Body of pancreas (tissue), 4 donors: ENCODE measurements at regions not wholly inside any gene's neighbourhood (a gene's known extent, or its start where the extent isn't known, plus 50 kb on each side); places are given as distances from the start of the nearest gene placed in this dataset.

ENCODE experiments used
- POLR2A ChIP-seq, 3 donors: fragments of 450-650 bp; IDR thresholded peaks; one replicate each; pipeline ENCODE4 v1.6.1; 2016; ENCODE audit warnings: antibody characterized with exemption in 3 of 3, mild to moderate bottlenecking in 2 of 3
- TF ChIP-seq, protein P1 (sequence below), 7 experiments: fragments of 450-650 bp in 4 of 7; fragments of 200-600 bp in 3 of 7; sonication (generic) in 3 of 7; IDR thresholded peaks; one replicate each; pipeline ENCODE4 v1.5.1; 2016 to 2019; ENCODE audit warnings: antibody characterized with exemption in 7 of 7

DNA sequence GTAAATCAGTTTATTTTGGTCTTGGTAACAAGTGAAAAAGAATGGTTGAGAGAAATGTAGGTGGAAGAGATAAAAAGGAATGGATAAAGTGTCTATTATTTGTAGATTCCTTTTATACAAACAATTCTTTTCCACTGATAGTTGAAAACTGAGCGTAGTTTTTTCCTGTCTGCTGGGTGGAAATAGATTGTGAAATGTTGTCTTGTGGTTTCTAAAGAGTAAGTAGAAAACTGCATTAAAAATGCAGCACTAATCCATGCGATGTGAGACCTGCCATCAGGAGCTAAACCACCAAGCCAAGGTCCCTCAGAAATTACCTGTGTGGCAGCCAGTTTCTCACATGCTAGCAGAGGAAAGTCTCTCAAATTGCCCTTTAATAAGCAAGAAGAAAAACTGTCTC lies 103.2 kb upstream of the SLC44A3 start:
- TF ChIP-seq, protein P1, sequence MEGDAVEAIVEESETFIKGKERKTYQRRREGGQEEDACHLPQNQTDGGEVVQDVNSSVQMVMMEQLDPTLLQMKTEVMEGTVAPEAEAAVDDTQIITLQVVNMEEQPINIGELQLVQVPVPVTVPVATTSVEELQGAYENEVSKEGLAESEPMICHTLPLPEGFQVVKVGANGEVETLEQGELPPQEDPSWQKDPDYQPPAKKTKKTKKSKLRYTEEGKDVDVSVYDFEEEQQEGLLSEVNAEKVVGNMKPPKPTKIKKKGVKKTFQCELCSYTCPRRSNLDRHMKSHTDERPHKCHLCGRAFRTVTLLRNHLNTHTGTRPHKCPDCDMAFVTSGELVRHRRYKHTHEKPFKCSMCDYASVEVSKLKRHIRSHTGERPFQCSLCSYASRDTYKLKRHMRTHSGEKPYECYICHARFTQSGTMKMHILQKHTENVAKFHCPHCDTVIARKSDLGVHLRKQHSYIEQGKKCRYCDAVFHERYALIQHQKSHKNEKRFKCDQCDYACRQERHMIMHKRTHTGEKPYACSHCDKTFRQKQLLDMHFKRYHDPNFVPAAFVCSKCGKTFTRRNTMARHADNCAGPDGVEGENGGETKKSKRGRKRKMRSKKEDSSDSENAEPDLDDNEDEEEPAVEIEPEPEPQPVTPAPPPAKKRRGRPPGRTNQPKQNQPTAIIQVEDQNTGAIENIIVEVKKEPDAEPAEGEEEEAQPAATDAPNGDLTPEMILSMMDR (IDR thresholded peaks at IDR 0.05): no peak
- TF ChIP-seq POLR2A (IDR thresholded peaks at IDR 0.05): no peak
